Fibroblast of the conjunctiva (primary cell): ENCODE measurements at regions not wholly inside any gene's neighbourhood (a gene's known extent, or its start where the extent isn't known, plus 50 kb on each side); places are given as distances from the start of the nearest gene placed in this dataset.

Experiments used
- DNase-seq: peaks from one replicate; pipeline ENCODE4 v3.0.0-alpha.2; 2010; ENCODE audit warnings: low read depth

DNA sequence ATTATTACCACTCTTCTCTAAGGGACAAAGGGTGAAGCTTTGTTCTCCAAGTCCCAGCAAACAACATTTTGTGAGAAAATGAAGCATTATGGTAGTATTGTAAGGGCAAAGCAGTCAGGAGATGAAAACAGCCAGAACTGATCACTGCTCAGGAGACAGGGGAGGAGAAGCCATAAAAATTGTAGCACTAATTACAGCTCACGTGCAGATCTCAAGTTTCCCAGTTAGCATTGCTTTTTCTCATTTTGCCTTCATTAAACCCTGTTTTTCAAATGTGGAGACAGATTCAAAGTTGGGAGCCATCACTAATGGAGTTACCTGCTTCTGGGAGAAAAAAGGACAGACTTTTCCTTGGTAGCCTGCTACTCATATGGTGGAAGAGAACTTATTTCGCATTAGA is 210.9 kb upstream of the PDE10A start:
- no peak for DNase-seq

GRCh38 chr6:165872811-165873210 is 209.8 kb upstream of the PDE10A start:
- no peak for DNase-seq

GRCh38 chr6:165872311-165872710 is 209.3 kb upstream of the PDE10A start:
- no peak for DNase-seq

DNA sequence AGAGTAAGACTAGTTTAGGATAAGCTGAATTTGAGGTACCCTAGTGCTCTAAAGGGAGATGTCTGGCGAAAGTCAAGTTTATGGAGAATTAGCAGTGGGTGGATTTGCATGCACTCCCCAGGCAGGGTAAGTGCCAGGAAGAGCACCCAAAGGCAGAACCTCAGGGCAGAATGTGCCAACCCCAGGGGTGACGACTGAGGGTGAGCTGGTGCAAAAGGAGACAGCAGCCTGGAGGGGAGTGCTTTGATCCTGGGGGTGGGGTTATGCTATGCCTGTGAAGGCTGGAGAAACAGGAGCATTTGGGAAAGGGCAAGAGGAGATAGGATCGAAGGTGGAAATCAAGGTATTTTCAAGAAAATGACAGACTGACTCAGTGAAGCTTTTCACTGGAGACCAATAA is 208.5 kb upstream of the PDE10A start:
- DNase-seq = no peak

GRCh38 chr6:165869526-165869925 is 206.5 kb upstream of the PDE10A start:
- no peak for DNase-seq

DNA sequence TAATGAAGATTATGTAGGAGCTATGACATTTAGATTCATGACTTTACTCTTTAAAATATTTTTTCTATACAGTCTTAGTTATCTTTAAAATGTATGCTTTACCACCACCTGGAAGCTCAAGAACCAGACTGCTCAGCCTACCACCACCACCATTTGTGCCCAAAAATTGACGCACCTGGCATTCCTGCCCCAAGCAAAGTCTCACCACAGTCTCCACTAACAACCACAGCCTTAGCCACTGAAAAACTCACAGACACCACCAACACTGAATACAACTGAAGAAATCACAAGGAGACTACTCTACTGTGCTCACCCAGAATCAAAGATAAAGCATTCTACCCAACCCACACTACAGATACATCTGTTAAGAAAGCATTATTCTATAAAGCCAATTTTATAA is 201.9 kb upstream of the PDE10A start:
- DNase-seq = no peak

- no peak for DNase-seq
These were observed 201.2 kb upstream of the PDE10A start for GRCh38 chr6:165864218-165864617.

DNA sequence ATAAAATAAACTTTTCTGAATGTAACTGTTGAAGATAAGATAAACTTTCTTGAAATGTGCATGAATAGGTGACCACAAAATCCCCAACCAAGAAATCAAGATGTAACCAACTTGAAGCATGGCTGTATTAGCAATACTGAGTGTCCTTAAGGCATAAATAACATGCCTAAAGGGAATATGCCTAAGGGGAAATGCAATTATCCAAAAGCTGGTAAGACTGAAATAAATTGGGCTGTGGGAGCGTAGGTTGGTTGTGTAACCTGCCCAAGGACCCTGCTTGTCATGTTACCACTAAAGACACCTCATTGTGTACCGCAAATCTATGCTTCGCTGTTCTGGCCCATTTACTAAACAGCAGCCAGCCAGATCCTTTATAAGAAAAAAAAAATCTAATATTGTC is 200.8 kb upstream of the PDE10A start:
- DNase-seq = no peak

- no peak for DNase-seq
These were observed 199.8 kb upstream of the PDE10A start for GRCh38 chr6:165862813-165863212.

DNA sequence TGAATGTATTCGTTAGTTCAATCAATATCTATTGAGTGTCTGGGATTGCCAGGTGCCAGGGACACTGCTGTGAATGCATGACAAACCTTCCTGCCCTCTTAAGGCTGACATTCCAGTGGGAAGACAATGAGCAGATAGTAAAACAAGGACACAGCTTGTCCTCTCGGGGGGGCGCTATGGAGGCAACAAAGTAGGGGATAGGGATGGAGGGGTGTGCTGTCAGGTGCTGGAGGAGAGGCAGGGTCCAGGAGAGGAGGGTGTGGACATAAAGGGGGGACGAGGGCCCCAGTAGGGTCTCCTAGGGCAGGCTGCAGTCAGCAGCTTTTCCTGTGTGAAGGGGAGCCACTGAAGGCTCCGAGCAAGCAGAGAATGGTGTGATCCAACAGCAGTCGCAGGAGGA is 198.2 kb upstream of the PDE10A start:
- no peak for DNase-seq

GRCh38 chr6:165858586-165858985 is 195.5 kb upstream of the PDE10A start:
- no peak for DNase-seq

- no peak for DNase-seq
These were observed 192.8 kb upstream of the PDE10A start for GRCh38 chr6:165855856-165856255.

DNA sequence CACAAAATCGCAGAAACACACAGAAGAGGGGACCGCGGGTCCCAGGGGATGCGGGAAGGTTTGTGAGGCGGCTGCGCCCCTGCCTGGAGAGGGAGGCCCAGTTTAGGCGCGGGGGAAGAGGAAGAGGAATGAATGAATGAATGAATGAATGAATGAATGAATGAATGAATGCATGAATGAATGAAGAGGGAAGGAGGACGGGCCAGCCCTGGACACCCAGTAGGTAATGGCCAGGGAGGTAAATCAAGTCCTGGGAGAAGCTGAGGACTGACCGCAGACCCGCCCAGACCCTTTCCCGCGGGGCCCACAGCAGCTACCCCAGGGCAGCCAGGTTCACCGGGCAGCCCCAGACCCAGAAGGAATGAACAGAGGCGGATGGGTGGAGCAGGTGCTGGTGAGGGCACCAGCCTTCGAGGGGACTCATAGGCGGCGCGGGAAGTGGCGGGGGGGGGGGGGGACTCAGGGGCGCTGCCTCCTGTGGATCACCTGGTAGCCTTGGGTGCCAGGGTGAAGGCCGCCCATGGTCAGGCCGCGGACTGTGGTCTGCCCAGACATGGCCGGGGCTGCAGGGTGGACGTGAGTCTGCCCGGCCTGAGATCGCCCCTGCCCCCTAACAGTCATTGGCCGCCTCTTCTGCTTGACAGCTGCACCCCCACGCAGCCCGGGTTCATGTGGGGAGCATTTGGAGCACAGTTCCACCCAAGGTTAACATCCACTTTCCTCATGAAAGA is 192.0 kb upstream of the PDE10A start:
- DNase-seq = no peak

DNA sequence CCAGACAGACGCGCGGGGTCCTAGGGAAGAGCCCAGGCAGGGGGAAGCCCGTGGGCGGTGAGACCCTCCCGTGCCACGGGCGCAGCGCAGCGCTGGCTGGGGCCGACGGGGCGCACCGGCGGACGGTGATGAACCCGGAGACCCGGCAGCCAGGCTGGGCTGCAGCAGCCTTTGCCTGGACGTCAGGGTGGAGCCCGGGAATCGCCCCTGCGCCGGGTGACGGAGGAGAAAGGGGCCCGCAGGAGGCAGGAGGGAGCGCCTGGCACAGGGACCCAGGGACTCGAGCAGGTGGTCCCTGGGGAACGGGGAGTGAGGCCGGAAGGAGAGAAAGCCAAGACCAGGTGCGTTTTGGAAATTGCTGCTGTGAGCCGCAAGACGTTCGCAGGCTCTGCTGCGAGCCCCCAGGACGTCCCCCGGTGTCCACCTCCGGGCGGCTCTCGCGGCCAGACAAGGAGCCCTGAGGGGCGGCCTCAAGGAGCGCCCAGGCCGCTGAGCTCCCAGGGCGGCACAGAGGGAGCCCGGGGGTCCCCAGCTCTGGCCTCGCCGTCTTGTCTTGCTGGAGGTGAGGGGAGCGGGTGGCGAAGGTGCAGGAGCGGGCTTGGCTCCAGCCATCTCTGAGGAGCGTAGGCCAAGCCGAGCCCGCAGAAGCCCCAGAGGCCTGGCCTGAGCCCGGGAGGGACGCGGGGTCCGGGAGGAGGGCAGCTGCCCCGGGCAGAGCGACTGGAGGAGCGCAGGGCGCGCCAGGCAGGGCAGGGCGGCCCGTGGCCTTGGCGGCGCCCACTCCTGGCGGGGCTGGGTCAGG is 191.2 kb upstream of the PDE10A start:
- DNase-seq = no peak

DNA sequence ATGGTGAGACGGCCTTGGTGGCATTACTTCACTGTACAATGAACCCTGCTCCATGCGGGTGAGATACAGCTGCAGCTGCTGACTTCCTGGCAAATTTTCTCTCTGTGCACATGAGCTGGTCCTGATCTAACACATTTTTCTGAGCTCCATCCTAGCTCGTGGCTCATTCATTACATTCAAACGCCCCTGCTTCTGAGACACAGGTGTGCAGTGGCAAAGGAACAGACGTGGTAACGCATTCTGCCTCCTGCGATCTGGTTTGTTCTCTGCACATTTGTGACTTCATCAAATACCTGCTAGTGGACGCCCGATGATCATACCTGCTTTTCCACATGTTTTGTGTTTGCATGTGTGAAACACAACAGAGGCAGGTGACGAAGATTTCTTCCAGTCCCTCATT is 189.6 kb upstream of the PDE10A start:
- no peak for DNase-seq

DNA sequence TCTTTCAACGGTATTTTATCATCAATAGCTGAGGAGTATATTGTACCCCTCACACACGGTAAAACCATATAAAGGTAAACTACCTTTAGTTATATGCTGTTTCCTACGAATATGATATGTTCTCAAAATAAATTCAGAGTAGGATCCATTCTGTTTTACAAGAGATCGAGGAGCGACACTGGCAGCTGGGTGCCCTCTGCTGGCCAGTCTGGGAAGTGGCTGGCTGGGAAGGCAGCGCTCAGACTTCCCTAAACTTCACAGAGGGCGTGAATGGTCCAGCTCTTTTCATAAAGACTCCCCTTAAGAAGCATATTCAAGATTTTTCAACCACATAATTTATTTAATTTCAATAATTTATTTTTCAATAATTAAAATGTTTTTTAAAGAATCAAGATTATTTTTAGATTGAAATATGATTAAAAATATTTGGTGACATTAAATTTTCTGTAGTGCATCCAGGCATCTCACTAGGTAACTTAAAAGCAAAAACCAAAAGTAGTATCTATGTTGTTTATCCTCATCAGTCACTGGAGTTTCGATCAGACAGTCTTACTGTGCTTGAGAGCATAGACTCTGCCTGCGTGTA is 187.5 kb upstream of the PDE10A start:
- DNase-seq = peak; percentile 29

- DNase-seq = no peak
These were observed 186.7 kb upstream of the PDE10A start for GRCh38 chr6:165849534-165850430.

DNA sequence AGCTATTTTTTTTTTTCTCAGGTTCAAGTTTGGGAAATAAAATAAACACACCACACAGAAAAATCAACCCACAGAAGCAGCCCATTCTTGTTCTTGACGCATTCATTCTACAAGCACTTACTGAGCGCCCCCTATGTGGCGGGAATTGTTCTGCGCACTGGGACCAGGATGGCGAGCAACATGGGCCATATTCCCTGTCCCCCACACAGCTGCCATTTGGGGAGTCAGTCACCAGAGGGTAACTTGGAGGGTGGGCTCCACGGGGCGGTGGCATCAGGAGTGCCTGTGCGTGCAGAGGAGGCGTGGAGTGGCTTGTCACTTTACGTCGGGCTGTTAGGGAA is 185.0 kb upstream of the PDE10A start:
- DNase-seq = no peak

GRCh38 chr6:165847407-165848085 is 184.5 kb upstream of the PDE10A start:
- DNase-seq = no peak

DNA sequence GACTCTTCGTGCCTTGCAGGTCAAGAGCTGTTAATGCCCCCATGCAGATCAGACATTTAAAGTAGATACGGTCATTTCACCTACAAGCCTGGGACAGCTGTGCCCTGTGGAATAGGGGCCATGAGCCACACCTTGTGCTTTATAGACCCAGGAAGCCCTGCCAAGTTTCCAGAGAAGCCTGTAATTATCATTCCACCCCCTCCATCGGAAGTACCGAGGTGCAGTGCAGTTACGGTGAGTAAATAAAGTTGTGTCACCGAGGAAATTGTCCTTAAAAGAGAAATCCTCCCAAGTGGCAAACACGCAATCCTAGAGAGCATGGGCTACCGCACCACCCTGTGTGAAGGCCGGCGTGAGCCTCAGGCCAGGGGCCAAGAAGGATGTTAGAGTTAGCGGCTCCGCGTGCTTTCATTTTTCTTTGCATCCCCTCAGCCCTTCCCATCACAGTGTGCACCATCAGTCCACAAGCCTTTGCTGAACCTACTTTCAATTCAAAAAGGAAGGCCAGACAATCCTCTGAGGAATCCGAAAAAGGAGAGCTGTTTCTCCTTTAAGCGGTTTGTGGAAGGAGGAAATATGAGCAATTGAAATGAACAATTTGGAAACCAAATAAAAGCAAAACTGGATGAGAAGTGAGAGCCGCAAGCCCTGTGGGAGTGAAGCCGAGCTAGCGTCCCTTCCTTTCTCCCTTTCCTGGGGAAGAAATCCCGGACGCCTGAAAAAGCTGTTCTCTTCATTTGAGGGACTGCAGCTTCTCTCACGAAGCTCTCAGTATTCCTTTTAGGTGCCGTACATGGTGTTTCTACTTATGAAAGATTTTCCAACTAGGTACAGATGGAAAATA is 183.3 kb upstream of the PDE10A start:
- no peak for DNase-seq

DNA sequence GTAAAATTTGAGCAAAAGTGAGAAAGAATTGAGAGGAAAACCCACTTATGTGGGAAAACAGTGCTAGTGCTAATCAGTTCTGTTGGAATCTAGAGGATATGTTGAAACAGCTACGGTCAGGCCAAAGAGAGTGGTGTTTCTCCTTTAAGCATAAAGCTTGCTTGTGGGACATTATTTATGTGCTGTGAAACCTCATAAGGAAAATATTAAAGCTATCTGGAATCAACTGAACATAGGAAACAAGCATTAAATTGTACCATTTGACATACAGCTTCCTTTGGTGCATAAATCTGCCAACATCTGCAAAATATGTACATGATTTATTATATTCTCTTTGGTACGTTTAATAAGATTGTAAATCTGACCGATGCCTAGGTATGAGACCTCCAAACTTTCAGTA is 182.5 kb upstream of the PDE10A start:
- DNase-seq = no peak
